A673 (cell line): ENCODE measurements at regions not wholly inside any gene's neighbourhood (a gene's known extent, or its start where the extent isn't known, plus 50 kb on each side); places are given as distances from the start of the nearest gene placed in this dataset.

Experiments used
- BruUV-seq: library from RNA; stranded (reverse); fragments of 400-500 nt; replicated peaks from 2 replicates; lab custom pipeline; 2021; lab: Mats Ljungman, UMichigan
- CTCF ChIA-PET: fragments of 300-600 bp; sonication (Branson Sonifier 250); formaldehyde crosslinking; loops from one replicate; lab custom pipeline; 2022; ENCODE audit warnings: antibody characterized with exemption; lab: Charles Lee
- POLR2A ChIA-PET: fragments of 300-600 bp; sonication (Branson Sonifier 250); formaldehyde crosslinking; loops from one replicate; lab custom pipeline; 2022; ENCODE audit warnings: antibody characterized with exemption; ENCODE audit not compliant: low non-redundant PET; lab: Charles Lee
- DNase-seq: peaks from one replicate; pipeline ENCODE4 v3.0.0-alpha.2; 2015; ENCODE audit warnings: low spot score
- H3K27ac ChIP-seq: fragments of 200-600 bp; sonication (generic); 2 replicates; pipeline ENCODE4 v1.5.1; 2016; ENCODE audit warnings: mixed run types, low read depth, mild to moderate bottlenecking, mixed read lengths, antibody characterized with exemption, low read length; ENCODE audit not compliant: poor library complexity, severe bottlenecking
- H3K27me3 ChIP-seq: fragments of 200-600 bp; sonication (generic); replicated peaks from 2 replicates; pipeline ENCODE4 v1.6.1; 2017; ENCODE audit warnings: mixed run types, low read depth, mild to moderate bottlenecking, mixed read lengths, antibody characterized with exemption, low read length; ENCODE audit not compliant: insufficient read depth, poor library complexity
- H3K36me3 ChIP-seq: fragments of 200-600 bp; sonication (generic); 2 replicates; pipeline ENCODE4 v1.6.1; 2016; ENCODE audit warnings: mixed run types, mild to moderate bottlenecking, mixed read lengths, antibody characterized with exemption, low read length; ENCODE audit not compliant: insufficient read depth, poor library complexity, severe bottlenecking
- H3K4me1 ChIP-seq: fragments of 200-600 bp; sonication (generic); 2 replicates; pipeline ENCODE4 v1.6.1; 2017; ENCODE audit warnings: mixed run types, mild to moderate bottlenecking, mixed read lengths, antibody characterized with exemption, low read length; ENCODE audit not compliant: insufficient read depth, poor library complexity, severe bottlenecking
- H3K4me3 ChIP-seq: fragments of 200-600 bp; sonication (generic); 2 replicates; pipeline ENCODE4 v1.5.1; 2016; ENCODE audit warnings: low read depth, mixed run types, mild to moderate bottlenecking, mixed read lengths, low read length; ENCODE audit not compliant: poor library complexity, severe bottlenecking
- H3K9me3 ChIP-seq: fragments of 200-600 bp; sonication (generic); 2 replicates; pipeline ENCODE4 v1.6.1; 2016; ENCODE audit warnings: mixed run types, low read depth, mild to moderate bottlenecking, mixed read lengths, antibody characterized with exemption, low read length; ENCODE audit not compliant: poor library complexity, severe bottlenecking
- EZH2 ChIP-seq: fragments of 200-600 bp; sonication (generic); IDR thresholded peaks from 2 replicates; pipeline ENCODE4 v1.6.1; 2017; ENCODE audit warnings: borderline replicate concordance, low read depth, mild to moderate bottlenecking, mixed read lengths, antibody characterized with exemption, low read length; ENCODE audit not compliant: poor library complexity, severe bottlenecking
- intact Hi-C: fragments of 100-400 bp; cut with micrococcal nuclease; formaldehyde crosslinking; loops from one replicate; pipeline ENCODE4 v1.10.0; 2022; ENCODE audit not compliant: unreplicated experiment
- TF ChIP-seq, protein P1 (sequence below): fragments of 300-800, 200-600 bp; sonication (generic); conservative IDR thresholded peaks from 2 replicates; pipeline ENCODE4 v1.5.1; 2017; ENCODE audit warnings: low read depth, mild to moderate bottlenecking, antibody characterized with exemption, low read length, moderate library complexity, mixed read lengths

DNA sequence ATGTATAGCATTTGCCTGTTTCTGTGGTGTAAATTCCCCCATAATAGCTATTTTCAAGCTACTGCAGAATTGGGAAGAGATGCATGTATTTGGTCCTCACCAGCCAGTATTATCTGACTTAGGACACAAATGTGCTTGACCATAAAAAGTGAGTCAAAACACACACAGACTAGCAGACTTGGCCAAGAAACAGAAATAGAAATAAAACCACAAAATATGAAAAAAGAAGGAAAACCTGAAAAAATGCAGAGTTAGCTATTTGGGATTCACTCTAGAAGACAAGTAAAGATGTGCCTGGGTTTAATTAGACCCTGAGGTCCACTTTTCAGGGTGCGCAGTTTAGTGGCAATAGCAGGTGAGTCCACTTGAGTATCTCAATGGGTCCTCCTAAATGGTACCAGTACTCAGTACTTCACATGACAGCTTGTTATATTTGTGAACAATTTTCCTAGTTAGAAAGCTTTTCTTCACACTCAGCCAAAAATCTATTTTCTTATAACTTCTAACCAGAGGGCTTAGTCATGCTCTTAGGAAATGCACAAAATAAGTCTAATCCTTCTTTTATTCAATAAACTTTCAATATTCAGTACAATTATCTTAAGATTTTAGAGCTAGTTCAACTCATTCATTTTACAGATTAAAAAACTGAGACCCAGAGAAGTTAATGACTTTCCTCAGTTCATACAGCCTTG is 108.7 kb upstream of the JADE1 start:
- H3K4me3 ChIP-seq, result no peak overlapping the region
- H3K36me3 ChIP-seq, result no peaks in the 10 kb centered on the region
- TF ChIP-seq EZH2, result no peak
- TF ChIP-seq, protein P1, sequence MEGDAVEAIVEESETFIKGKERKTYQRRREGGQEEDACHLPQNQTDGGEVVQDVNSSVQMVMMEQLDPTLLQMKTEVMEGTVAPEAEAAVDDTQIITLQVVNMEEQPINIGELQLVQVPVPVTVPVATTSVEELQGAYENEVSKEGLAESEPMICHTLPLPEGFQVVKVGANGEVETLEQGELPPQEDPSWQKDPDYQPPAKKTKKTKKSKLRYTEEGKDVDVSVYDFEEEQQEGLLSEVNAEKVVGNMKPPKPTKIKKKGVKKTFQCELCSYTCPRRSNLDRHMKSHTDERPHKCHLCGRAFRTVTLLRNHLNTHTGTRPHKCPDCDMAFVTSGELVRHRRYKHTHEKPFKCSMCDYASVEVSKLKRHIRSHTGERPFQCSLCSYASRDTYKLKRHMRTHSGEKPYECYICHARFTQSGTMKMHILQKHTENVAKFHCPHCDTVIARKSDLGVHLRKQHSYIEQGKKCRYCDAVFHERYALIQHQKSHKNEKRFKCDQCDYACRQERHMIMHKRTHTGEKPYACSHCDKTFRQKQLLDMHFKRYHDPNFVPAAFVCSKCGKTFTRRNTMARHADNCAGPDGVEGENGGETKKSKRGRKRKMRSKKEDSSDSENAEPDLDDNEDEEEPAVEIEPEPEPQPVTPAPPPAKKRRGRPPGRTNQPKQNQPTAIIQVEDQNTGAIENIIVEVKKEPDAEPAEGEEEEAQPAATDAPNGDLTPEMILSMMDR, result no peak
- no peak overlapping the region for H3K27ac ChIP-seq
- no peaks in the 10 kb centered on the region for H3K4me1 ChIP-seq
- CTCF ChIA-PET, result no interaction called here
- POLR2A ChIA-PET, result no interaction called here
- DNase-seq, result no peak
- no peaks in the 10 kb centered on the region for H3K9me3 ChIP-seq
- no peaks in the 10 kb centered on the region for H3K27me3 ChIP-seq
- BruUV-seq, result no TSS peak
- intact Hi-C loops, result no loop called here

GRCh38 chr4:128698386-128698785 is 111.1 kb upstream of the JADE1 start:
- Histone ChIP-seq H3K4me3 (no peak overlapping the region), H3K4me1 (no peaks in the 10 kb centered on the region), H3K9me3 (no peaks in the 10 kb centered on the region), H3K36me3 (no peaks in the 10 kb centered on the region), H3K27me3 (no peaks in the 10 kb centered on the region), H3K27ac (no peak overlapping the region)
- ChIA-PET CTCF (no interaction called here), POLR2A (no interaction called here)
- BruUV-seq, result no TSS peak
- TF ChIP-seq EZH2, result no peak
- TF ChIP-seq, protein P1, result no peak
- no peak for DNase-seq
- intact Hi-C loops, result no loop called here

- intact Hi-C loops, result no loop called here
- BruUV-seq, result no TSS peak
- TF ChIP-seq EZH2, result no peak
Observed at GRCh38 chr4:128697323-128697722, 112.2 kb upstream of the JADE1 start.

GRCh38 chr4:128690011-128690410 is 119.5 kb upstream of the JADE1 start:
- Histone ChIP-seq H3K4me3 (no peak overlapping the region), H3K36me3 (no peaks in the 10 kb centered on the region), H3K27ac (no peak overlapping the region), H3K9me3 (no peaks in the 10 kb centered on the region), H3K27me3 (no peaks in the 10 kb centered on the region), H3K4me1 (no peaks in the 10 kb centered on the region)
- DNase-seq, result no peak
- intact Hi-C loops, result no loop called here
- ChIA-PET POLR2A (no interaction called here), CTCF (no interaction called here)
- no TSS peak for BruUV-seq
- no peak for TF ChIP-seq EZH2
- TF ChIP-seq, protein P1, result no peak

More at GRCh38 chr4:128697323-128697722, 112.2 kb upstream of the JADE1 start:
- Histone ChIP-seq H3K27me3 (no peaks in the 10 kb centered on the region), H3K4me3 (no peak overlapping the region), H3K4me1 (no peaks in the 10 kb centered on the region), H3K9me3 (no peaks in the 10 kb centered on the region), H3K27ac (no peak overlapping the region), H3K36me3 (no peaks in the 10 kb centered on the region)
- no peak for DNase-seq
- ChIA-PET CTCF (no interaction called here), POLR2A (no interaction called here)
